ENCODE measurements at regions not wholly inside any gene's neighbourhood (a gene's known extent, or its start where the extent isn't known, plus 50 kb on each side); places are given as distances from the start of the nearest gene placed in this dataset.
"Not testable (repeated sequence)": the region's sequence is repeated elsewhere in the genome, so short reads cannot be mapped to it uniquely, and the experiment has no call there.

- no peaks in the 10 kb centered on the region for H3K27me3 Mint-ChIP-seq
- no peak for DNase-seq (ENCODE audit: low spot score in 2 of 2)
- H3K9me3 Mint-ChIP-seq: no peaks in the 10 kb centered on the region
- H3K4me3 Mint-ChIP-seq: no peak overlapping the region
- H3K27ac Mint-ChIP-seq: no peak overlapping the region
- H3K4me1 Mint-ChIP-seq: no peaks in the 10 kb centered on the region
- no peak for ATAC-seq (ENCODE audit: low read depth)
- no peaks in the 10 kb centered on the region for H3K36me3 Mint-ChIP-seq
These were observed 286.6 kb upstream of the MAGI2 start for GRCh38 chr7:79740076-79740475.

GRCh38 chr7:79739036-79739709 lies 285.7 kb upstream of the MAGI2 start:
- not testable (repeated sequence) for H3K27me3 Mint-ChIP-seq; ATAC-seq (ENCODE audit: low read depth); H3K4me3 Mint-ChIP-seq; DNase-seq (ENCODE audit: low spot score in 2 of 2); H3K36me3 Mint-ChIP-seq; H3K4me1 Mint-ChIP-seq; H3K27ac Mint-ChIP-seq; H3K9me3 Mint-ChIP-seq

GRCh38 chr7:79736418-79736817 lies 283.0 kb upstream of the MAGI2 start:
- Mint-ChIP-seq H3K4me1 (no peaks in the 10 kb centered on the region), H3K36me3 (no peaks in the 10 kb centered on the region), H3K27ac (no peak overlapping the region), H3K9me3 (peaks cover 12% of the 10 kb centered on the region), H3K4me3 (no peak overlapping the region), H3K27me3 (no peaks in the 10 kb centered on the region)
- no peak for DNase-seq (ENCODE audit: low spot score in 2 of 2)
- ATAC-seq (ENCODE audit: low read depth): no peak

GRCh38 chr7:79735012-79735411 lies 281.5 kb upstream of the MAGI2 start:
- Mint-ChIP-seq H3K27me3 (no peaks in the 10 kb centered on the region), H3K36me3 (no peaks in the 10 kb centered on the region), H3K4me3 (no peak overlapping the region), H3K27ac (no peak overlapping the region), H3K4me1 (no peaks in the 10 kb centered on the region), H3K9me3 (peaks cover 14% of the 10 kb centered on the region)
- DNase-seq (ENCODE audit: low spot score in 2 of 2) (no peak), ATAC-seq (ENCODE audit: low read depth) (no peak)

GRCh38 chr7:79734181-79734580 lies 280.7 kb upstream of the MAGI2 start:
- no peaks in the 10 kb centered on the region for H3K27me3 Mint-ChIP-seq
- no peaks in the 10 kb centered on the region for H3K4me1 Mint-ChIP-seq
- no peak for ATAC-seq (ENCODE audit: low read depth)
- peaks cover 14% of the 10 kb centered on the region for H3K9me3 Mint-ChIP-seq
- no peak overlapping the region for H3K27ac Mint-ChIP-seq
- H3K4me3 Mint-ChIP-seq: no peak overlapping the region
- DNase-seq (ENCODE audit: low spot score in 2 of 2): no peak
- H3K36me3 Mint-ChIP-seq: no peaks in the 10 kb centered on the region

GRCh38 chr7:79732535-79732934 lies 279.1 kb upstream of the MAGI2 start:
- no peak overlapping the region for H3K4me3 Mint-ChIP-seq
- H3K27me3 Mint-ChIP-seq: no peaks in the 10 kb centered on the region
- H3K27ac Mint-ChIP-seq: no peak overlapping the region
- peaks cover 14% of the 10 kb centered on the region for H3K9me3 Mint-ChIP-seq
- no peaks in the 10 kb centered on the region for H3K36me3 Mint-ChIP-seq
- ATAC-seq (ENCODE audit: low read depth) (no peak), DNase-seq (ENCODE audit: low spot score in 2 of 2) (no peak)
- H3K4me1 Mint-ChIP-seq: no peaks in the 10 kb centered on the region

- ATAC-seq (ENCODE audit: low read depth) (no peak), DNase-seq (ENCODE audit: low spot score in 2 of 2) (no peak)
- Mint-ChIP-seq H3K27ac (no peak overlapping the region), H3K4me1 (no peaks in the 10 kb centered on the region), H3K36me3 (no peaks in the 10 kb centered on the region), H3K9me3 (peaks cover 14% of the 10 kb centered on the region), H3K4me3 (no peak overlapping the region), H3K27me3 (no peaks in the 10 kb centered on the region)
These were observed 277.5 kb upstream of the MAGI2 start for GRCh38 chr7:79730971-79731370.

- Mint-ChIP-seq H3K4me1 (no peaks in the 10 kb centered on the region), H3K9me3 (peaks cover 2% of the 10 kb centered on the region), H3K27ac (no peak overlapping the region), H3K4me3 (no peak overlapping the region), H3K27me3 (no peaks in the 10 kb centered on the region), H3K36me3 (no peaks in the 10 kb centered on the region)
- no peak for DNase-seq (ENCODE audit: low spot score in 2 of 2)
- no peak for ATAC-seq (ENCODE audit: low read depth)
These were observed 270.6 kb upstream of the MAGI2 start for GRCh38 chr7:79723833-79724618.

GRCh38 chr7:79722217-79722616 lies 268.8 kb upstream of the MAGI2 start:
- Mint-ChIP-seq H3K27me3 (no peaks in the 10 kb centered on the region), H3K4me1 (no peaks in the 10 kb centered on the region), H3K4me3 (no peak overlapping the region), H3K9me3 (peaks cover 2% of the 10 kb centered on the region), H3K27ac (no peak overlapping the region), H3K36me3 (no peaks in the 10 kb centered on the region)
- ATAC-seq (ENCODE audit: low read depth) (no peak), DNase-seq (ENCODE audit: low spot score in 2 of 2) (no peak)

- Mint-ChIP-seq H3K27ac (no peak overlapping the region), H3K4me1 (no peaks in the 10 kb centered on the region), H3K9me3 (peaks cover 3% of the 10 kb centered on the region), H3K27me3 (no peaks in the 10 kb centered on the region), H3K36me3 (no peaks in the 10 kb centered on the region), H3K4me3 (no peak overlapping the region)
- no peak for DNase-seq (ENCODE audit: low spot score in 2 of 2)
- ATAC-seq (ENCODE audit: low read depth): no peak
These were observed 265.7 kb upstream of the MAGI2 start for GRCh38 chr7:79719216-79719615.

- Mint-ChIP-seq H3K27ac (no peak overlapping the region), H3K36me3 (no peaks in the 10 kb centered on the region), H3K27me3 (no peaks in the 10 kb centered on the region), H3K4me1 (no peaks in the 10 kb centered on the region), H3K4me3 (no peak overlapping the region), H3K9me3 (peaks cover 3% of the 10 kb centered on the region)
- ATAC-seq (ENCODE audit: low read depth): no peak
- no peak for DNase-seq (ENCODE audit: low spot score in 2 of 2)
These were observed 262.9 kb upstream of the MAGI2 start for GRCh38 chr7:79716329-79716728.

- no peaks in the 10 kb centered on the region for H3K27me3 Mint-ChIP-seq
- DNase-seq (ENCODE audit: low spot score in 2 of 2): no peak
- no peak for ATAC-seq (ENCODE audit: low read depth)
- H3K4me3 Mint-ChIP-seq: no peak overlapping the region
- no peak overlapping the region for H3K27ac Mint-ChIP-seq
- no peaks in the 10 kb centered on the region for H3K36me3 Mint-ChIP-seq
- peaks cover 1% of the 10 kb centered on the region for H3K9me3 Mint-ChIP-seq
- H3K4me1 Mint-ChIP-seq: no peaks in the 10 kb centered on the region
These were observed 260.6 kb upstream of the MAGI2 start for GRCh38 chr7:79714081-79714480.

GRCh38 chr7:79713276-79713675 lies 259.8 kb upstream of the MAGI2 start:
- no peak for DNase-seq (ENCODE audit: low spot score in 2 of 2)
- H3K4me1 Mint-ChIP-seq: no peaks in the 10 kb centered on the region
- H3K27me3 Mint-ChIP-seq: no peaks in the 10 kb centered on the region
- H3K4me3 Mint-ChIP-seq: no peak overlapping the region
- H3K27ac Mint-ChIP-seq: no peak overlapping the region
- ATAC-seq (ENCODE audit: low read depth): no peak
- no peaks in the 10 kb centered on the region for H3K36me3 Mint-ChIP-seq
- peaks cover 1% of the 10 kb centered on the region for H3K9me3 Mint-ChIP-seq

- no peaks in the 10 kb centered on the region for H3K36me3 Mint-ChIP-seq
- H3K4me3 Mint-ChIP-seq: no peak overlapping the region
- H3K4me1 Mint-ChIP-seq: no peaks in the 10 kb centered on the region
- no peaks in the 10 kb centered on the region for H3K27me3 Mint-ChIP-seq
- no peak for ATAC-seq (ENCODE audit: low read depth)
- H3K9me3 Mint-ChIP-seq: peaks cover 1% of the 10 kb centered on the region
- no peak for DNase-seq (ENCODE audit: low spot score in 2 of 2)
- no peak overlapping the region for H3K27ac Mint-ChIP-seq
These were observed 258.2 kb upstream of the MAGI2 start for GRCh38 chr7:79711660-79712059.
